Mesodermal cell (in vitro differentiated cells): ENCODE measurements at regions not wholly inside any gene's neighbourhood (a gene's known extent, or its start where the extent isn't known, plus 50 kb on each side); places are given as distances from the start of the nearest gene placed in this dataset.

Experiments
- H3K27ac ChIP-seq: 2 replicates; pipeline ENCODE4 v1.7.0; 2013; ENCODE audit warnings: mild to moderate bottlenecking, low read depth, low read length, moderate library complexity; ENCODE audit not compliant: severe bottlenecking
- H3K36me3 ChIP-seq: 2 replicates; pipeline ENCODE4 v1.7.1; 2013; ENCODE audit warnings: mild to moderate bottlenecking, low read length, moderate library complexity; ENCODE audit not compliant: control insufficient read depth, insufficient read depth
- H3K4me1 ChIP-seq: one replicate; pipeline ENCODE4 v1.7.1; 2013; ENCODE audit warnings: mild to moderate bottlenecking, low read length; ENCODE audit not compliant: insufficient read depth, control insufficient read depth, poor library complexity, severe bottlenecking
- H3K4me3 ChIP-seq: 2 replicates; pipeline ENCODE4 v1.7.0; 2013; ENCODE audit warnings: low read length, control low read depth, mild to moderate bottlenecking; ENCODE audit not compliant: insufficient read depth, poor library complexity, severe bottlenecking; ENCODE audit errors: extremely low read depth
- H3K9me3 ChIP-seq: 2 replicates; pipeline ENCODE4 v1.7.1; 2013; ENCODE audit warnings: mild to moderate bottlenecking, low read length, moderate library complexity; ENCODE audit not compliant: control insufficient read depth
- WGBS, 2 experiments: methylation state at CpG; one replicate each; pipeline ENCODE4 v1.1.5; 2013; ENCODE audit warnings: missing lambda C conversion rate in 2 of 2; ENCODE audit not compliant: insufficient coverage in 2 of 2; 5-methylcytosine and 5-hydroxymethylcytosine counted together

DNA sequence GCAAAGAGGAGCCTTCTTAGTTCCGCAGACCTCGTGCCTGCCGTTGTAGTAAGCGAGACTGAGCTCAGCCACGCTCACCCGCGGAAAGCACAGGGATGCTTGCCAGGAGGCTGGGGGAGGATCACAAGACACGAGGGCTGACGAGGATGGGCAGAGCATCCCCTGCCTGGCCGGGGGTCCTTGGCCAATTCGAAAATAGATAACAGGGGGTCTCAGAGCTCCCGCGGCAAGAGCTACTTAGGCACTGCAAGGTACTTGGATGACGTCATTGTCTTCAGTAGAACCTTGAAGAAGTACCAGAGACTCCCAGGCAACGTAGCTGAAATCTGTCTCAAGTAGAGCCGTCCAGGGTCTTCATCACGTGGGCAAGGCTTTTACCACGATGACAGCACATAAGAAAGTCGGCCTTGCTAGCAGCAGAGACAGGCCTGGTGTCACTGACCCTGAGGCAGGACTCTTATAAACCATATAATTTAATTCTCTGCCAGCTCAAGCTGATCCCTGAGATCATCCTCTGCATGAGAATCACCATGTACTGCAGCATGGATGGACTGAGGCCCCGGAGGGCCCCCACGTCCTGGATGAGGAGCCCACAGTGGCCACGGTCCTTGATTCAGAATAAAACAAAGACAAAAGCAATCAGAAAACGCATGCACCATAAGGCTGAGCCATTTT lies 81.9 kb downstream of the TMEM18 start:
- Histone ChIP-seq H3K27ac (no peak overlapping the region), H3K36me3 (no peaks in the 10 kb centered on the region), H3K9me3 (no peaks in the 10 kb centered on the region), H3K4me1 (no peaks in the 10 kb centered on the region), H3K4me3 (no peak overlapping the region)
- WGBS, 2 experiments = 91 to 92% methylated on average over 22 to 23 of the region's 23 CpGs

DNA sequence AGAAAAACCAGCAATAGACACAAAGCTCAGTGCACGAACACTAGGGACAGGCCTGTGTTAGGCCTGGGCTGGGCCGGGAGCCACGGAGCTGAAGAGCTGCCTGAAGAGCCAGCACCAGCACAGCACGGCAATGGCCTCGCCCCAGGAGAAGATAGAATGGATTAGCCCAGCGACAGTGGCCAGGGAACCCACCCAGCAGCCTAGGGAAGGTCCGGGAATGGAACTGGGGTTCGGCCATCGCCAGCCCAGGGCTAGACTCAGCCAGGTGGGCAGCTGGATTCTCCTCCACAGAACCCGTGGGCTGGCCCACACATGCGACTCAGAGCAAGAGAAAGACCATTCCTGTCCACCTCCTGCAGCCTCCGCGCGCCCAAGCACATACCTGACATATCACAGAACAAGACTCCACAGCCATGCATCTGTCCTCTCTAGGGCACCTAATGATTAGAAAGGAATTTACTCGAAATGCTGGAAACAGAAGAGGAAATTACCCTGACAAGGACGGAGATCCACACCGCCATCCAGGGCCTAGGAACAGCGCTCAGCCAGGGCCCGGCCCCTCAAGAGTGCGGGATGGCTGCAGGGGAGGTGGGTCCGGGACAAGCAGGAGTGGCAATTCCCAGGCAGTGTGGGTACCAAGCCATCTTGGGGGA lies 82.8 kb downstream of the TMEM18 start:
- 88 to 93% methylated on average over 16 to 18 of the region's 21 CpGs for WGBS, 2 experiments
- H3K4me3 ChIP-seq = no peak overlapping the region

GRCh38 chr2:593356-594026 lies 83.7 kb downstream of the TMEM18 start:
- H3K4me1 ChIP-seq = no peaks in the 10 kb centered on the region
- H3K36me3 ChIP-seq = no peaks in the 10 kb centered on the region
- no peak overlapping the region for H3K27ac ChIP-seq
- H3K9me3 ChIP-seq = no peaks in the 10 kb centered on the region
- H3K4me3 ChIP-seq = no peak overlapping the region
- WGBS, 2 experiments = 82 to 86% methylated on average over 14 to 16 of the region's 17 CpGs

More for the DNA sequence above, 82.8 kb downstream of the TMEM18 start:
- no peaks in the 10 kb centered on the region for H3K4me1 ChIP-seq
- no peaks in the 10 kb centered on the region for H3K9me3 ChIP-seq
- H3K36me3 ChIP-seq = no peaks in the 10 kb centered on the region
- no peak overlapping the region for H3K27ac ChIP-seq

- Histone ChIP-seq H3K9me3 (no peaks in the 10 kb centered on the region), H3K36me3 (no peaks in the 10 kb centered on the region), H3K4me3 (no peak overlapping the region), H3K4me1 (no peaks in the 10 kb centered on the region), H3K27ac (no peak overlapping the region)
- WGBS, 2 experiments = 91 to 98% methylated on average over 5 to 7 of the region's 8 CpGs
These were observed 84.5 kb downstream of the TMEM18 start for GRCh38 chr2:592737-593136.

GRCh38 chr2:590214-591175 lies 86.7 kb downstream of the TMEM18 start:
- 89 to 92% methylated on average over 12 to 17 of the region's 19 CpGs for WGBS, 2 experiments
- no peaks in the 10 kb centered on the region for H3K9me3 ChIP-seq
- H3K36me3 ChIP-seq = no peaks in the 10 kb centered on the region
- H3K4me1 ChIP-seq = no peaks in the 10 kb centered on the region
- H3K27ac ChIP-seq = no peak overlapping the region
- no peak overlapping the region for H3K4me3 ChIP-seq

DNA sequence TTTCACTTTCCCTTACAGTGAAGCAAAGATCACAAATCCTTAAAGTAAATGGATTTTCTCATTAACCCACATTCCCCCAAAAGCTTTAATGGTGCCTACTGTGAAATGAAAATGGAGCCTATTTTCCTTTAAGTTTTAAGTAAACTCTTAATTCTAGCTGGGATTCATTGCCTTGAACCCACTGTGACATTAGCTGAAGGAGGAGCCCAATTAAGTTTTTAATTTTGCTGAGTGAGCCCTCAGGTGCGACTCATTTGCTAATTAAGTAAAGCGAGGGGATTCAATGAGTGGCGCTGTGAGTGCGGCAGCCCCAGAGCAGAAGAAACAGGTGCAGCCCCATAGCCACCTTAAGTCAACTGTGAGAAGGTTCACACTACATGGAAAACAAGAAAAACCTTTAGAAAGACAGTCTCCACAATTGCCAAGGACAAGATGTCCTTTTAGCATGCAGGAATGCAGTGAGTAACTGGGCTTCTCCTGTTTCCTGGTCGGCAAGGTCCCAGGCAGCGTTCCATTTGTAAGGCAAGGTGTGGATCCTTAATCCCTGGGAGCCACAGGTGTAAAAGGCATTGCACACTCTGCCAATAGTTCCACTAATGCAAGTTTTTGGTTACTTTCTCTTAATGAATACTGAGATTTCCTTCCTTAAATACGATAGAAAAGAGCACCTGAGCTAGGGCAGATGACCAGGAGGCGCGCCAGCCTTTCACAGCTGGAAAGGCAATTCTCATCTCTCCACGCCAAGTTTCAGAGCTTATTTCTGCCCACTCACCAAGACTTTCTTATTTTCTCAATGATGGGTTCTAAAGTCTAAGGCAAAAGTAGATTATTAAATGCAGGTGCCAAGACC lies 87.7 kb downstream of the TMEM18 start:
- no peaks in the 10 kb centered on the region for H3K9me3 ChIP-seq
- H3K27ac ChIP-seq = no peak overlapping the region
- 83 to 87% methylated on average over 7 to 9 of the region's 10 CpGs for WGBS, 2 experiments
- H3K4me3 ChIP-seq = no peak overlapping the region
- no peaks in the 10 kb centered on the region for H3K36me3 ChIP-seq
- H3K4me1 ChIP-seq = no peaks in the 10 kb centered on the region

- H3K4me1 ChIP-seq = no peaks in the 10 kb centered on the region
- no peak overlapping the region for H3K27ac ChIP-seq
- WGBS, 2 experiments = 94% methylated on average over 12 to 17 of the region's 17 CpGs
- no peaks in the 10 kb centered on the region for H3K36me3 ChIP-seq
- H3K9me3 ChIP-seq = no peaks in the 10 kb centered on the region
- H3K4me3 ChIP-seq = no peak overlapping the region
These were observed 89.0 kb downstream of the TMEM18 start for GRCh38 chr2:588074-588645.

GRCh38 chr2:587087-587960 lies 89.9 kb downstream of the TMEM18 start:
- no peak overlapping the region for H3K4me3 ChIP-seq
- no peaks in the 10 kb centered on the region for H3K4me1 ChIP-seq
- no peak overlapping the region for H3K27ac ChIP-seq
- 94 to 99% methylated on average over 13 to 16 of the region's 18 CpGs for WGBS, 2 experiments
- no peaks in the 10 kb centered on the region for H3K9me3 ChIP-seq
- no peaks in the 10 kb centered on the region for H3K36me3 ChIP-seq

DNA sequence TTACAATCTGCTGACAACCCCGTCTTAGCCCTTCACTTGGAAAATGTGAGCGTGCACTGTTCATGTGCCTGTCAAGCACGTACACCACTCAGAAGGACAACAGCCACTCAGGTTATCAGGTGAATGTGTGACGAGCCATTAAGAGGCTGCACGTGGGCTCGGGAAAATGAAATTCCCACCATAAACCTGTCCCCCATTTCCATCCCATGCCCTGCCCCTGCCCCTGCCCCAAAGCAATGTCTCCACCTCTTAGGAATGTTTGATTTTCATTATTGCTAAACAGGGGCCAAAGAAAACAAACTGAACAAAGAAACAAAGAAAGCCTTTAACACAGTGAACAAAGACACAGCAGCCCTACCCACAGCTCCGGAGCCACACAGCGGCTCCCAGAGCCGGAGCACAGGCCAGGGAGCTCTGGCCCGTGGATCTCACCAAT lies 90.5 kb downstream of the TMEM18 start:
- Histone ChIP-seq H3K27ac (no peak overlapping the region), H3K4me3 (no peak overlapping the region), H3K36me3 (no peaks in the 10 kb centered on the region), H3K9me3 (no peaks in the 10 kb centered on the region), H3K4me1 (no peaks in the 10 kb centered on the region)
- 79 to 90% methylated on average over 7 to 9 of the region's 10 CpGs for WGBS, 2 experiments
